Epithelial cell of proximal tubule (primary cell): ENCODE measurements at regions not wholly inside any gene's neighbourhood (a gene's known extent, or its start where the extent isn't known, plus 50 kb on each side); places are given as distances from the start of the nearest gene placed in this dataset.

Source experiments
- DNase-seq: peaks from one replicate; pipeline ENCODE4 v3.0.0-alpha.2; 2011; ENCODE audit warnings: low read depth
- H3K4me3 ChIP-seq: 2 replicates; pipeline ENCODE4 v1.5.1; 2011; ENCODE audit warnings: low read depth, mild to moderate bottlenecking, low read length
- CTCF ChIP-seq: conservative IDR thresholded peaks from 2 replicates; pipeline ENCODE4 v1.5.1; 2012; ENCODE audit warnings: low read depth, mild to moderate bottlenecking, low read length

GRCh38 chr2:70397186-70397585 is 95.3 kb upstream of the FAM136A start:
- H3K4me3 ChIP-seq: no peak overlapping the region
- TF ChIP-seq CTCF: no peak
- DNase-seq: no peak

- no peak for TF ChIP-seq CTCF
Observed at GRCh38 chr2:70396612-70397011, 94.7 kb upstream of the FAM136A start.

GRCh38 chr2:70393881-70394280 is 92.0 kb upstream of the FAM136A start:
- no peak for DNase-seq
- TF ChIP-seq CTCF: no peak
- H3K4me3 ChIP-seq: no peak overlapping the region

More at GRCh38 chr2:70396612-70397011, 94.7 kb upstream of the FAM136A start:
- H3K4me3 ChIP-seq: no peak overlapping the region
- DNase-seq: no peak

- DNase-seq: no peak
- H3K4me3 ChIP-seq: no peak overlapping the region
- TF ChIP-seq CTCF: no peak
Observed at GRCh38 chr2:70391988-70392387, 90.1 kb upstream of the FAM136A start.

- TF ChIP-seq CTCF: no peak
- no peak for DNase-seq
- no peak overlapping the region for H3K4me3 ChIP-seq
Observed at GRCh38 chr2:70391259-70391658, 89.4 kb upstream of the FAM136A start.

GRCh38 chr2:70388813-70389212 is 86.9 kb upstream of the FAM136A start:
- TF ChIP-seq CTCF: no peak
- DNase-seq: no peak
- H3K4me3 ChIP-seq: no peak overlapping the region

- no peak for TF ChIP-seq CTCF
- no peak overlapping the region for H3K4me3 ChIP-seq
- DNase-seq: no peak
Observed at GRCh38 chr2:70388128-70388527, 86.3 kb upstream of the FAM136A start.
